Activated CD4-positive, alpha-beta T cell treated with anti-CD3 and anti-CD28 coated beads, Interleukin-2, amount 50 U/mL, for 24 hours (primary cell): ENCODE measurements at regions not wholly inside any gene's neighbourhood (a gene's known extent, or its start where the extent isn't known, plus 50 kb on each side); places are given as distances from the start of the nearest gene placed in this dataset.
"Not testable (repeated sequence)": the region's sequence is repeated elsewhere in the genome, so short reads cannot be mapped to it uniquely, and the experiment has no call there.

Experiments
- DNase-seq, 2 donors: peaks; one replicate each; pipeline ENCODE4 v3.0.0-alpha.2; 2020; ENCODE audit warnings: low read depth in 1 of 2, low spot score in 1 of 2

GRCh38 chr4:160563552-160564282 lies 1460.8 kb downstream of the RAPGEF2 start:
- no peak for DNase-seq

GRCh38 chr4:160567634-160568033 lies 1464.8 kb downstream of the RAPGEF2 start:
- no peak for DNase-seq

GRCh38 chr4:160570271-160570670 lies 1467.4 kb downstream of the RAPGEF2 start:
- DNase-seq, result no peak

GRCh38 chr4:160574272-160574671 lies 1471.4 kb downstream of the RAPGEF2 start:
- not testable (repeated sequence) for DNase-seq

- DNase-seq, result no peak
These were observed 1477.7 kb downstream of the RAPGEF2 start for GRCh38 chr4:160580581-160580980.

GRCh38 chr4:160592258-160592657 lies 1489.4 kb downstream of the RAPGEF2 start:
- DNase-seq, result no peak

GRCh38 chr4:160595646-160596045 lies 1492.8 kb downstream of the RAPGEF2 start:
- no peak for DNase-seq

- DNase-seq, result no peak
These were observed 1501.7 kb downstream of the RAPGEF2 start for GRCh38 chr4:160604541-160604940.

DNA sequence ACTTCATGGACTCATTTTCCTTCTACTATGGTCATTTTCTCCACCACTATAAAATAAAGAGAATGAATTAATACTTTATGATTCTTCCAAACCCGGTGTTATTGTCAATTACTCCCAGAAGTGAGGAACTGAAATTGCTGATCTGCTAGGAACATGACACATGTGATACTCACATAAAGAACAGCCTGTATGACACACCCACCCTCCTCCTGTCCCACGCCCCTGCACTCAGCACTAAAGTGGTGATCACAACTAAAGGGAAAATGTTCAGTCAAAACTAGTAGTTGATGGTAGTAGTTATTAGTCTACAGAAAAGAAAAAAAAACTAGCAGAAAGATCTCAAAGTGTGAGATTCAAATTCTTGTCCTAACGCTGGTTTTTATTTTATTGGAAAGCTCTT lies 1508.3 kb downstream of the RAPGEF2 start:
- DNase-seq, result no peak

GRCh38 chr4:160631044-160631443 lies 1528.2 kb downstream of the RAPGEF2 start:
- DNase-seq, result no peak

DNA sequence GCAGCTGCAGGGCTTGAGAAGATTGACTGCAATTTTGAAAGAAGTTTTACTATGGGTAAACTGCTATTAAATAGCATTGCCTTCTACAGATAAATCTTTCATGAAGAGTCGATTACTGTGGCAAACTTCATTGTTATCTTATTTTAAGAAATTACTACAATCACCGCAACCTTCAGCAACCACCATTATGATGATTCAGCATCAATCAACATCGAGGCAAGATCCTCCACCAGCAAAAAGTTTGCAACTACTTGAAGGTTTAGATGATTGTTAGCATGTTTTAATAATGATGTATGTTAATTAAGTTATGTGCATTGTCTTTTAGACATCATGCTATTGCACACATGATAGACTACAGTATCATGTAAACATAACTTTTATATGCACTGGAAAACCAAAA lies 1511.0 kb downstream of the FSTL5 start:
- DNase-seq, result no peak

DNA sequence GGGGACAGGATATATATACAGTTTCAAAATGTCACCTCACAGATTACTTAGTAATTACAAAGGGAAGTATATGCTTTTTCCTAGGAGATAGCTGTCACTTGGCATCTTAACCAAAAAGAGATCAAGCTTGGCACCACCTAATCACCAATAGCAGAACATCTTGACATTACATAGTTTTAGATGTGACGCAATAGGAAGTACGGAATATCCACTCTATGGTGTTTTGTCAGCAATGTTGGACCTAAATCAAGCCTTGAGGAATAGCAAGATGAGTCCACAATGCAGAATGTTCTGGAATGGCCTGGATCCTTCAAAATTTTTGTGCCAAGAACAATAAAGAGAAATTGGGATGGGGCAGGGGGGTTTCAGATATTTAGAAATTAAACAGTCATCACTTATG lies 1488.2 kb downstream of the FSTL5 start:
- DNase-seq, result no peak

DNA sequence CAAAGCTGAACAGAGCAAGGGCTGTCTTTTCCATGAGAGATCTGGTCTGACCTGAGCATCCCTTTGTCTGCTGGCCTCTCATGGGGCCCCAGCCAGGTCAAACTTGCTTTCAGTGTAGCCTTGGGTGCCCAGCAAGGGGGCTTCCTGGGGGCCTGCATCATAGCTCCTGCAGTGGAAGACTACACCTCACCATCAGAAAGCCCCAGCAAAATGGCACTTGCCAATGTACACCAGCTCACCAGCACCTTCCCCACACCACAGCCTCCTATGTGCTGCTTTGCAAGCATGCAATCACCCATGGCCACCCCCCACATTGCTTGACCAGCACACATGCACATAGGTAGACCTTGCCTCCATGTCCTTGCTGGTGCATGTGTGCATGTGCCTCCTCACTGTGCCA lies 1478.1 kb downstream of the FSTL5 start:
- no peak for DNase-seq

- DNase-seq, result no peak
These were observed 1462.1 kb downstream of the FSTL5 start for GRCh38 chr4:160701671-160702070.

DNA sequence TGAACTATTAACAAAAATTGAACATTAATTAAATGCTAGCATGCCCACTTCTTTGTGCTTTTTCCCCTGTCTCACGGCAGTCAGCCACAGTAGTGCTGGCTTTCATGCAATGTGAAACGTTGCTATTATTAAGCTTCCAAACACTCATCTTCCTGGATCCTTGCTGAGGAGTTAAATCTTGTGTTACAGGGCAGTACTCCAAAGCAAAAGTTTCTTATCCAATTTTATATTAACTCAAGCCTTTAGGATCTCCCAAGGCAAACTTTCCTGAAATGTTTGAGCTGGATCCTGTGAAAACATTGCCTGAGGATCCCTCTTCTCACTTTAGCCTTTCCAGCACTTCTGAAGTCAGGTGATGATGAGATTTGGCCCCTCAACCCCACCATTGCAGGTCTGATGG lies 1454.8 kb downstream of the FSTL5 start:
- DNase-seq, result no peak

DNA sequence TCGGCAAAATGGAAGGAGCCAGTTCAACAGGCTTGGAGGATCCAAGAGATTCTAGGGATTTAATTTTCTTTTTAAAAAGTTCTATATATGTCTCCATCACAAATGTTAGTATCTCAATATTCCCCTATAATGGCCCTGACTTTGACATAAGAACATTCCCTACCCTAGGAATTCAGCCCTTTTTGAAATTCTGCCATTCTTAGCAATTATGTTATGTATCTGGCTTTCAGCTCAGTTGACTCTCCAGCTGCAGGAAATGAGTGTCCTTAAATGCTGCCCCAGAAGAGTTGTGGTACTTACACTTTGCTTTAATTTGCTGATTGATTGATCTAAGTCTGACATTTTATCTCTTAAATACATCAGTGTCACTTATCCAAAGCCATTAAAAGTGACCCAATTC lies 1454.3 kb downstream of the FSTL5 start:
- DNase-seq, result no peak

- DNase-seq, result no peak
These were observed 1447.2 kb downstream of the FSTL5 start for GRCh38 chr4:160716551-160716950.

- no peak for DNase-seq
These were observed 1446.0 kb downstream of the FSTL5 start for GRCh38 chr4:160717848-160718247.

DNA sequence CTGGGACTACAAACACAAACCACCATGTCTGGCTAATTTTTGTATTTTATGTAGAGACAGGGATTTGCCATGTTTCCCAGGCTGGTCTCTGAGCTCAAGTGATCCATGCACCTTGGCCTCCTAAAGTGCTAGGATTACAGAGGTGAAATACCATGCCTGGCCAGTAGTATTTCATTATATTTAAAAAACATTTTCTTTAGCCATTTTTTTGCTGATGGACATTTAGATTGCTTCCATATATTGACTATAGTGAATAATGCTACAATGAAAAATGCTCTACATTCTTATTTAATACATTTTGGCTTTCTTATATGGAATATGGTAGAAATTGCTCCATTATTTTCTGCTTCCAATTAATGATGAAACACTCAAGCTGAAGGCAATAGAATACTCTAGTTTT lies 1439.7 kb downstream of the FSTL5 start:
- no peak for DNase-seq

DNA sequence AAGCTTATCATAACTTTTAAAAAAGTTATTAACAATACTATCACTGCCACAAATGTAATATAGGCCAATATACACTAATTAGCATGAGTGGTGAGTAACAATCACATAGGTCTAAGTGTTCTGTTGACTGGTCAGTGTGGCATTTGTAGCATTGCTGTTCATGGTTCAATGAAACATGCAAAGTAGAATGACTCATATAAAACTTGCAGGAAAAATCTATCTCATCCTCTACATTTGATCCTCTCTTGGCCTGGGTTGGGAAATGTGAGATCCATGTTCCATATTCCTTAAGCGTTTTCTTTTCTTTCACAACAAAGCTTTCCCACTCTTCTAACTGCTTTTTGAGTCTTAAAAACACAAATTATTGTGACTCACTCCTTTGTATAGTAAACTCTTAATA lies 1418.7 kb downstream of the FSTL5 start:
- DNase-seq, result no peak

- not testable (repeated sequence) for DNase-seq
These were observed 1417.2 kb downstream of the FSTL5 start for GRCh38 chr4:160746585-160746984.

DNA sequence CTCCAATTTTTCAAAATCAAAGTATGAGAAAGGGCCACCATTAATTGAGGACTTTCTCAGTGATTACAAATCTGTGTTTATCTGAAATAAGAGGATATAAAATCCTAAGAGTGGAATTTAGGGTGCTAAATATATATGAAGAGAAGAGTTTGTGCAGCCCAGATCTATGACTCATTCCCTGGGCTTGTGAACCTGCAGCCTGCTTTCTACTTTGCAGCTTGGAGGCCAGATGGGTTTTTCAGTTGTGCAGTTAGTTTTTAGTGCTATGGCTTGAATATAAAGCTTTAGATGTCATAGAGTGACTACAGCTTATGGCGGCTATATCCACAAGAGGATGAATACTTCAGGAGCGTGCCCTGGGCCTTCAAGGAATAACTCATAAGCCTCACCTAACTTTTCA lies 1391.1 kb downstream of the FSTL5 start:
- DNase-seq, result no peak

DNA sequence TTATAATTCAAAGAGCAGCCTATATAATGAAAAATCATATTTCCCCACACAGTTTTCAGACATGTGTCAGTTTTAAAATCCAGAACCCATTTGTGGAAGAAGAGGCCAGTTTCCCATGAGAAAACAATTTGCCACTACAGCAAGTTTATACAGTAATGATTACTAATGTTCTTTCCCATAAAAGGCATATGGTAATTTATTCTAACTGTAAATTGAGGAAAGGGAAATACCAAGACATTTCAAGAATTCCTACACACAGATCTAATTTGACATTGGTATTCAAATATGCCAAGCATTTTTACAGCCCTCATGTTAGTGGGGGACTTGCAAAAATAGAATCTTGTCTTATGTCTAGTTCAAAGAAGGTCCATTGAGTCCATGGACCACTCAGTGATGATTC lies 1368.6 kb downstream of the FSTL5 start:
- DNase-seq, result no peak
